ENCODE measurements at regions not wholly inside any gene's neighbourhood (a gene's known extent, or its start where the extent isn't known, plus 50 kb on each side); places are given as distances from the start of the nearest gene placed in this dataset.

- TF ChIP-seq CTCF (optimal IDR thresholded peaks at IDR 0.05 in 1 of 3, IDR thresholded peaks at IDR 0.05 in 1 of 3, conservative IDR thresholded peaks at IDR 0.05 in 1 of 3; ENCODE audit: extremely low read depth in 1 of 3, insufficient read depth in 2 of 3, low read length in 3 of 3): no peak
- no peak for TF ChIP-seq EZH2 (IDR thresholded peaks at IDR 0.05; ENCODE audit: low read length)
Observed at GRCh38 chr12:42741771-42742510, 152.4 kb upstream of the PRICKLE1 start.

Data from keratinocyte (primary cell).